ENCODE measurements at regions not wholly inside any gene's neighbourhood (a gene's known extent, or its start where the extent isn't known, plus 50 kb on each side); places are given as distances from the start of the nearest gene placed in this dataset.
A peak's percentile ranks its signal among the peaks of the same experiment; 100 is the strongest.

GRCh38 chr7:46943996-46944395 is 637.9 kb downstream of the TNS3 start:
- Histone ChIP-seq H3K4me1 (ENCODE audit: control insufficient read depth in 5 of 5, insufficient read depth in 5 of 5, low read length in 5 of 5) (peaks cover 0 to 10% (median 5%) of the 10 kb centered on the region in 5 donors), H3K9ac (ENCODE audit: low read length in 5 of 5) (no peak overlapping the region), H3K27ac (ENCODE audit: low read depth, low read length) (no peak overlapping the region), H3K9me3 (ENCODE audit: control insufficient read depth in 5 of 5, low read length in 5 of 5) (no peaks in the 10 kb centered on the region), H3K27me3 (ENCODE audit: control insufficient read depth in 5 of 5, insufficient read depth in 4 of 5, low read length in 5 of 5) (no peaks in the 10 kb centered on the region), H3K36me3 (ENCODE audit: control insufficient read depth in 5 of 5, insufficient read depth in 5 of 5, low read length in 5 of 5) (no peaks in the 10 kb centered on the region), H3K4me3 (ENCODE audit: low read depth in 1 of 5, low read length in 5 of 5) (no peak overlapping the region)

- no peak overlapping the region for H3K27ac ChIP-seq (ENCODE audit: low read depth, low read length)
- H3K36me3 ChIP-seq (ENCODE audit: control insufficient read depth in 5 of 5, insufficient read depth in 5 of 5, low read length in 5 of 5), result no peaks in the 10 kb centered on the region
- no peaks in the 10 kb centered on the region for H3K9me3 ChIP-seq (ENCODE audit: control insufficient read depth in 5 of 5, low read length in 5 of 5)
- H3K4me3 ChIP-seq (ENCODE audit: low read depth in 1 of 5, low read length in 5 of 5), result no peak overlapping the region
- H3K9ac ChIP-seq (ENCODE audit: low read length in 5 of 5), result no peak overlapping the region
- no peaks in the 10 kb centered on the region for H3K27me3 ChIP-seq (ENCODE audit: control insufficient read depth in 5 of 5, insufficient read depth in 4 of 5, low read length in 5 of 5)
- H3K4me1 ChIP-seq (ENCODE audit: control insufficient read depth in 5 of 5, insufficient read depth in 5 of 5, low read length in 5 of 5), result peaks cover 0 to 10% (median 5%) of the 10 kb centered on the region in 5 donors
Observed at GRCh38 chr7:46942574-46942973, 639.3 kb downstream of the TNS3 start.

- Histone ChIP-seq H3K4me1 (ENCODE audit: control insufficient read depth in 5 of 5, insufficient read depth in 5 of 5, low read length in 5 of 5) (peaks cover 0 to 7% (median 4%) of the 10 kb centered on the region in 5 donors), H3K27ac (ENCODE audit: low read depth, low read length) (no peak overlapping the region), H3K36me3 (ENCODE audit: control insufficient read depth in 5 of 5, insufficient read depth in 5 of 5, low read length in 5 of 5) (no peaks in the 10 kb centered on the region), H3K4me3 (ENCODE audit: low read depth in 1 of 5, low read length in 5 of 5) (no peak overlapping the region), H3K9me3 (ENCODE audit: control insufficient read depth in 5 of 5, low read length in 5 of 5) (no peaks in the 10 kb centered on the region), H3K27me3 (ENCODE audit: control insufficient read depth in 5 of 5, insufficient read depth in 4 of 5, low read length in 5 of 5) (no peaks in the 10 kb centered on the region), H3K9ac (ENCODE audit: low read length in 5 of 5) (no peak overlapping the region)
Observed at GRCh38 chr7:46940178-46940577, 641.7 kb downstream of the TNS3 start.

- Histone ChIP-seq H3K27me3 (ENCODE audit: control insufficient read depth in 5 of 5, insufficient read depth in 4 of 5, low read length in 5 of 5) (no peaks in the 10 kb centered on the region), H3K9ac (ENCODE audit: low read length in 5 of 5) (no peak overlapping the region), H3K9me3 (ENCODE audit: control insufficient read depth in 5 of 5, low read length in 5 of 5) (no peaks in the 10 kb centered on the region), H3K4me1 (ENCODE audit: control insufficient read depth in 5 of 5, insufficient read depth in 5 of 5, low read length in 5 of 5) (peaks cover 0 to 7% (median 4%) of the 10 kb centered on the region in 5 donors), H3K36me3 (ENCODE audit: control insufficient read depth in 5 of 5, insufficient read depth in 5 of 5, low read length in 5 of 5) (no peaks in the 10 kb centered on the region), H3K27ac (ENCODE audit: low read depth, low read length) (no peak overlapping the region), H3K4me3 (ENCODE audit: low read depth in 1 of 5, low read length in 5 of 5) (no peak overlapping the region)
Observed at GRCh38 chr7:46939558-46939957, 642.4 kb downstream of the TNS3 start.

GRCh38 chr7:46939089-46939488 is 642.8 kb downstream of the TNS3 start:
- no peak overlapping the region for H3K9ac ChIP-seq (ENCODE audit: low read length in 5 of 5)
- H3K9me3 ChIP-seq (ENCODE audit: control insufficient read depth in 5 of 5, low read length in 5 of 5), result no peaks in the 10 kb centered on the region
- H3K4me1 ChIP-seq (ENCODE audit: control insufficient read depth in 5 of 5, insufficient read depth in 5 of 5, low read length in 5 of 5), result peaks cover 0 to 9% (median 7%) of the 10 kb centered on the region in 5 donors
- no peaks in the 10 kb centered on the region for H3K36me3 ChIP-seq (ENCODE audit: control insufficient read depth in 5 of 5, insufficient read depth in 5 of 5, low read length in 5 of 5)
- H3K27ac ChIP-seq (ENCODE audit: low read depth, low read length), result no peak overlapping the region
- no peaks in the 10 kb centered on the region for H3K27me3 ChIP-seq (ENCODE audit: control insufficient read depth in 5 of 5, insufficient read depth in 4 of 5, low read length in 5 of 5)
- no peak overlapping the region for H3K4me3 ChIP-seq (ENCODE audit: low read depth in 1 of 5, low read length in 5 of 5)

GRCh38 chr7:46937826-46938225 is 644.1 kb downstream of the TNS3 start:
- no peak overlapping the region for H3K9ac ChIP-seq (ENCODE audit: low read length in 5 of 5)

GRCh38 chr7:46934198-46934825 is 647.6 kb downstream of the TNS3 start:
- no peak overlapping the region for H3K4me3 ChIP-seq (ENCODE audit: low read depth in 1 of 5, low read length in 5 of 5)
- H3K4me1 ChIP-seq (ENCODE audit: control insufficient read depth in 5 of 5, insufficient read depth in 5 of 5, low read length in 5 of 5), result peaks cover 0 to 21% (median 9%) of the 10 kb centered on the region in 5 donors
- no peak overlapping the region for H3K27ac ChIP-seq (ENCODE audit: low read depth, low read length)
- H3K9ac ChIP-seq (ENCODE audit: low read length in 5 of 5), result no peak overlapping the region
- H3K9me3 ChIP-seq (ENCODE audit: control insufficient read depth in 5 of 5, low read length in 5 of 5), result no peaks in the 10 kb centered on the region
- H3K36me3 ChIP-seq (ENCODE audit: control insufficient read depth in 5 of 5, insufficient read depth in 5 of 5, low read length in 5 of 5), result no peaks in the 10 kb centered on the region
- H3K27me3 ChIP-seq (ENCODE audit: control insufficient read depth in 5 of 5, insufficient read depth in 4 of 5, low read length in 5 of 5), result no peaks in the 10 kb centered on the region

More at GRCh38 chr7:46937826-46938225, 644.1 kb downstream of the TNS3 start:
- no peak overlapping the region for H3K4me3 ChIP-seq (ENCODE audit: low read depth in 1 of 5, low read length in 5 of 5)
- H3K4me1 ChIP-seq (ENCODE audit: control insufficient read depth in 5 of 5, insufficient read depth in 5 of 5, low read length in 5 of 5), result peaks cover 0 to 14% (median 7%) of the 10 kb centered on the region in 5 donors
- H3K27ac ChIP-seq (ENCODE audit: low read depth, low read length), result no peak overlapping the region
- H3K9me3 ChIP-seq (ENCODE audit: control insufficient read depth in 5 of 5, low read length in 5 of 5), result no peaks in the 10 kb centered on the region
- no peaks in the 10 kb centered on the region for H3K27me3 ChIP-seq (ENCODE audit: control insufficient read depth in 5 of 5, insufficient read depth in 4 of 5, low read length in 5 of 5)
- H3K36me3 ChIP-seq (ENCODE audit: control insufficient read depth in 5 of 5, insufficient read depth in 5 of 5, low read length in 5 of 5), result no peaks in the 10 kb centered on the region

- H3K9me3 ChIP-seq (ENCODE audit: control insufficient read depth in 5 of 5, low read length in 5 of 5), result no peaks in the 10 kb centered on the region
- no peak overlapping the region for H3K27ac ChIP-seq (ENCODE audit: low read depth, low read length)
- H3K4me1 ChIP-seq (ENCODE audit: control insufficient read depth in 5 of 5, insufficient read depth in 5 of 5, low read length in 5 of 5), result peaks cover 0 to 21% (median 9%) of the 10 kb centered on the region in 5 donors
- no peak overlapping the region for H3K9ac ChIP-seq (ENCODE audit: low read length in 5 of 5)
- H3K27me3 ChIP-seq (ENCODE audit: control insufficient read depth in 5 of 5, insufficient read depth in 4 of 5, low read length in 5 of 5), result no peaks in the 10 kb centered on the region
- H3K4me3 ChIP-seq (ENCODE audit: low read depth in 1 of 5, low read length in 5 of 5), result no peak overlapping the region
- H3K36me3 ChIP-seq (ENCODE audit: control insufficient read depth in 5 of 5, insufficient read depth in 5 of 5, low read length in 5 of 5), result no peaks in the 10 kb centered on the region
Observed at GRCh38 chr7:46933596-46933995, 648.3 kb downstream of the TNS3 start.

GRCh38 chr7:46932676-46933424 is 649.1 kb downstream of the TNS3 start:
- Histone ChIP-seq H3K36me3 (ENCODE audit: control insufficient read depth in 5 of 5, insufficient read depth in 5 of 5, low read length in 5 of 5) (no peaks in the 10 kb centered on the region), H3K4me3 (ENCODE audit: low read depth in 1 of 5, low read length in 5 of 5) (no peak overlapping the region), H3K9ac (ENCODE audit: low read length in 5 of 5) (peak overlapping the region in 1 of 5 donors; percentile 26), H3K9me3 (ENCODE audit: control insufficient read depth in 5 of 5, low read length in 5 of 5) (no peaks in the 10 kb centered on the region), H3K27me3 (ENCODE audit: control insufficient read depth in 5 of 5, insufficient read depth in 4 of 5, low read length in 5 of 5) (no peaks in the 10 kb centered on the region), H3K4me1 (ENCODE audit: control insufficient read depth in 5 of 5, insufficient read depth in 5 of 5, low read length in 5 of 5) (peaks cover 0 to 21% (median 9%) of the 10 kb centered on the region in 5 donors), H3K27ac (ENCODE audit: low read depth, low read length) (peak overlapping the region; percentile 21)

GRCh38 chr7:46932306-46932675 is 649.6 kb downstream of the TNS3 start:
- H3K9me3 ChIP-seq (ENCODE audit: control insufficient read depth in 5 of 5, low read length in 5 of 5), result no peaks in the 10 kb centered on the region
- no peak overlapping the region for H3K4me3 ChIP-seq (ENCODE audit: low read depth in 1 of 5, low read length in 5 of 5)
- no peaks in the 10 kb centered on the region for H3K27me3 ChIP-seq (ENCODE audit: control insufficient read depth in 5 of 5, insufficient read depth in 4 of 5, low read length in 5 of 5)
- no peak overlapping the region for H3K9ac ChIP-seq (ENCODE audit: low read length in 5 of 5)
- no peak overlapping the region for H3K27ac ChIP-seq (ENCODE audit: low read depth, low read length)
- H3K36me3 ChIP-seq (ENCODE audit: control insufficient read depth in 5 of 5, insufficient read depth in 5 of 5, low read length in 5 of 5), result no peaks in the 10 kb centered on the region
- H3K4me1 ChIP-seq (ENCODE audit: control insufficient read depth in 5 of 5, insufficient read depth in 5 of 5, low read length in 5 of 5), result peaks cover 0 to 21% (median 9%) of the 10 kb centered on the region in 5 donors
